IMR-90 (cell line): ENCODE measurements at regions not wholly inside any gene's neighbourhood (a gene's known extent, or its start where the extent isn't known, plus 50 kb on each side); places are given as distances from the start of the nearest gene placed in this dataset.

Source experiments
- ATAC-seq: fragments of 200-7000 bp; cut with Tn5 transposase; 2 replicates; pipeline ENCODE4 v1.9.1; 2020; ENCODE audit warnings: low read depth, mild to moderate bottlenecking, moderate library complexity
- BruUV-seq: library from RNA; stranded (reverse); fragments of 400-500 nt; replicated peaks from 2 replicates; lab custom pipeline; 2021; lab: Mats Ljungman, UMichigan
- CTCF ChIA-PET: fragments of 300-600 bp; formaldehyde crosslinking; extraction: SDS; loops from one replicate; lab custom pipeline; 2021; ENCODE audit warnings: antibody characterized with exemption; lab: Yijun Ruan, JAX
- POLR2A ChIA-PET: fragments of 300-600 bp; sonication (Branson Sonifier 250); formaldehyde crosslinking; loops from one replicate; lab custom pipeline; 2022; ENCODE audit warnings: antibody characterized with exemption; ENCODE audit not compliant: unreplicated experiment; lab: Charles Lee
- DNase-seq: peaks from one replicate; pipeline ENCODE4 v3.0.0; 2013
- H2AFZ ChIP-seq: replicated peaks from 2 replicates; pipeline ENCODE3; 2013; ENCODE audit warnings: low read length, mild to moderate bottlenecking; ENCODE audit not compliant: poor library complexity
- H2AK5ac ChIP-seq: 2 replicates; pipeline ENCODE4 v1.6.1; 2013; ENCODE audit warnings: low read depth, low read length, inconsistent platforms
- H2AK9ac ChIP-seq: replicated peaks from 2 replicates; pipeline ENCODE3; 2013; ENCODE audit warnings: mild to moderate bottlenecking, low read depth, low read length, moderate library complexity; ENCODE audit not compliant: poor library complexity
- H2BK120ac ChIP-seq: 2 replicates; pipeline ENCODE4 v1.6.1; 2013; ENCODE audit warnings: low read depth, low read length, inconsistent platforms
- H2BK15ac ChIP-seq: 3 replicates; pipeline ENCODE4 v1.6.1; 2013; ENCODE audit warnings: low read depth, low read length, inconsistent platforms
- H2BK20ac ChIP-seq: 2 replicates; pipeline ENCODE4 v1.6.1; 2013; ENCODE audit warnings: low read depth, mild to moderate bottlenecking, inconsistent platforms, low read length, moderate library complexity
- H2BK5ac ChIP-seq: 2 replicates; pipeline ENCODE4 v1.6.1; 2013; ENCODE audit warnings: mild to moderate bottlenecking, low read depth, low read length, inconsistent platforms; ENCODE audit not compliant: poor library complexity, severe bottlenecking
- H3K14ac ChIP-seq: replicated peaks from 2 replicates; pipeline ENCODE4 v1.6.1; 2013; ENCODE audit warnings: low read depth, low read length, inconsistent platforms
- H3K18ac ChIP-seq: 2 replicates; pipeline ENCODE4 v1.6.1; 2013; ENCODE audit warnings: low read depth, low read length, control low read depth
- H3K23ac ChIP-seq: 2 replicates; pipeline ENCODE4 v1.6.1; 2013; ENCODE audit warnings: low read depth, low read length, inconsistent platforms
- H3K27ac ChIP-seq: 2 replicates; pipeline ENCODE4 v1.5.1; 2013; ENCODE audit warnings: mild to moderate bottlenecking, control low read depth, low read length; ENCODE audit not compliant: insufficient read depth
- H3K27me3 ChIP-seq: 2 replicates; pipeline ENCODE4 v1.6.1; 2013; ENCODE audit warnings: low read length; ENCODE audit not compliant: control insufficient read depth, insufficient read depth
- H3K36me3 ChIP-seq: 2 replicates; pipeline ENCODE4 v1.6.1; 2013; ENCODE audit warnings: low read length, mixed read lengths; ENCODE audit not compliant: control insufficient read depth, insufficient read depth
- H3K4ac ChIP-seq: 2 replicates; pipeline ENCODE4 v1.6.1; 2013; ENCODE audit warnings: low read depth, low read length, inconsistent platforms
- H3K4me1 ChIP-seq: 2 replicates; pipeline ENCODE4 v1.6.1; 2013; ENCODE audit warnings: low read length, mixed read lengths; ENCODE audit not compliant: control insufficient read depth, insufficient read depth
- H3K4me2 ChIP-seq: 2 replicates; pipeline ENCODE4 v1.6.1; 2013; ENCODE audit warnings: low read depth, mild to moderate bottlenecking, control low read depth, low read length, moderate library complexity
- H3K4me3 ChIP-seq: 2 replicates; pipeline ENCODE4 v1.5.1; 2013; ENCODE audit warnings: low read depth, mild to moderate bottlenecking, control low read depth, low read length, moderate library complexity; ENCODE audit not compliant: insufficient read depth
- H3K56ac ChIP-seq: 2 replicates; pipeline ENCODE4 v1.6.1; 2013; ENCODE audit warnings: low read length, inconsistent platforms; ENCODE audit not compliant: insufficient read depth; ENCODE audit errors: extremely low read depth
- H3K79me1 ChIP-seq, 2 experiments: 2 replicates each; pipeline ENCODE4 v1.6.1; 2013; ENCODE audit warnings: low read length in 2 of 2, inconsistent platforms in 1 of 2, low read depth in 1 of 2
- H3K9ac ChIP-seq: 2 replicates; pipeline ENCODE4 v1.6.1; 2013; ENCODE audit warnings: low read depth, low read length, control low read depth
- H3K9me1 ChIP-seq: 2 replicates; pipeline ENCODE4 v1.6.1; 2013; ENCODE audit warnings: low read length, inconsistent platforms; ENCODE audit not compliant: insufficient read depth
- H3K9me3 ChIP-seq: 2 replicates; pipeline ENCODE4 v1.6.1; 2013; ENCODE audit warnings: low read length; ENCODE audit not compliant: control insufficient read depth, insufficient read depth
- H4K20me1 ChIP-seq: 2 replicates; pipeline ENCODE4 v1.6.1; 2013; ENCODE audit warnings: low read length, inconsistent platforms; ENCODE audit not compliant: insufficient read depth
- H4K5ac ChIP-seq: 2 replicates; pipeline ENCODE4 v1.6.1; 2013; ENCODE audit warnings: mild to moderate bottlenecking, low read depth, low read length, control low read depth
- H4K8ac ChIP-seq, 2 experiments: 2 replicates each; pipeline ENCODE4 v1.6.1; 2013; ENCODE audit warnings: low read depth in 2 of 2, low read length in 2 of 2, control low read depth in 1 of 2, inconsistent platforms in 1 of 2
- H4K91ac ChIP-seq: 2 replicates; pipeline ENCODE4 v1.6.1; 2013; ENCODE audit warnings: low read depth, low read length, inconsistent platforms; ENCODE audit not compliant: insufficient read depth
- CEBPB ChIP-seq: IDR thresholded peaks from 2 replicates; pipeline ENCODE4 v1.6.1; 2012; ENCODE audit warnings: low read depth, low read length, improper control_type of control experiment
- CHD1 ChIP-seq: IDR thresholded peaks from 2 replicates; pipeline ENCODE4 v1.6.1; 2012; ENCODE audit warnings: low read depth, low read length, improper control_type of control experiment
- FOS ChIP-seq: fragments of 150-350 bp; IDR thresholded peaks from 2 replicates; pipeline ENCODE4 v1.6.1; 2016; ENCODE audit warnings: low read depth, low read length
- WGBS, 2 experiments: methylation state at CpG; one replicate each; pipeline versions ENCODE4 v1.1.5 to v1.1.7; 2013; ENCODE audit warnings: missing lambda C conversion rate in 2 of 2; ENCODE audit not compliant: insufficient read length in 1 of 2; ENCODE audit errors: extremely low coverage in 2 of 2; 5-methylcytosine and 5-hydroxymethylcytosine counted together
- dilution Hi-C: fragments of 300-500 bp; cut with HindIII; formaldehyde crosslinking; loops from one replicate; pipeline ENCODE4 v1.14.3; 2018; ENCODE audit warnings: low sequenced_read_pairs; ENCODE audit not compliant: unreplicated experiment
- in situ Hi-C: fragments of 300-500 bp; cut with MboI; formaldehyde crosslinking; loops from 3 replicates; pipeline ENCODE4 v1.14.3; 2019; ENCODE audit warnings: low sequenced_read_pairs, inconsistent platforms, mixed read lengths
- intact Hi-C: fragments of 100-400 bp; cut with micrococcal nuclease; formaldehyde crosslinking; loops from 2 replicates; pipeline ENCODE4 v1.10.0; 2022
- TF ChIP-seq, protein P1 (sequence below): fragments of 150-350 bp; IDR thresholded peaks from 2 replicates; pipeline ENCODE4 v1.6.1; 2017; ENCODE audit warnings: mild to moderate bottlenecking, antibody characterized with exemption, low read length, low read depth
- TF ChIP-seq, protein P2 (sequence below): fragments of 150-350 bp; IDR thresholded peaks from 2 replicates; pipeline ENCODE4 v1.6.1; 2016; ENCODE audit warnings: low read depth, mild to moderate bottlenecking, low read length, moderate library complexity, borderline replicate concordance
- TF ChIP-seq, protein P3 (sequence below): conservative IDR thresholded peaks from 2 replicates; pipeline ENCODE4 v1.5.1; 2012; ENCODE audit warnings: mild to moderate bottlenecking, low read depth, low read length, improper control_type of control experiment

DNA sequence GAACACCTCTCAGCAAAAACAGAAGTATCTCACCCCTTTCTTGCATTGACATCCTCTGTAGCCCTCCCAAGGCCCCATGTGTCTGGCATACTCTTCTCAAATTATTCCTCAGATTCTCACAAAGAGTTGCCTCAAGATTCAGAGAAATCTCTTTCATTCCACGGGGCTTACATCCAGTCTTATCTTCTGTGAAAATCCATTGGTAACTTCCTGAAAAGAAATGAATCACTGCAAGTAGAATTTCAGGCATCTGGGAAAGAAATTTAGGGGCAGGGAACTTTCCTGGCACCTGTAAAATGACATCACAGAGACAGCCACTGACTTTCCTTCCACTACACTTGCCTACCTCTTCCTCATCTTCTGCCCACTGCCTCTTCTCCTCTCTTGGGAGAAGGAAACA is 182.5 kb upstream of the ARHGEF9 start:
- no CpG with 5 or more reads among the region's 1 CpG for WGBS, 2 experiments
- no peak overlapping the region for H4K8ac ChIP-seq
- H3K56ac ChIP-seq: no peak overlapping the region
- H2BK15ac ChIP-seq: no peak overlapping the region
- H3K9ac ChIP-seq: no peak overlapping the region
- no peak for ATAC-seq
- H3K27me3 ChIP-seq: no peaks in the 10 kb centered on the region
- no peak overlapping the region for H2AFZ ChIP-seq
- no peak overlapping the region for H3K4me2 ChIP-seq
- H2BK120ac ChIP-seq: no peak overlapping the region
- H3K14ac ChIP-seq: no peak overlapping the region
- no peak overlapping the region for H3K4me3 ChIP-seq
- no peak for DNase-seq
- H3K18ac ChIP-seq: no peak overlapping the region
- POLR2A ChIA-PET: no interaction called here
- in situ Hi-C loops (no loop called here), dilution Hi-C loops (no loop called here), intact Hi-C loops (loop anchor here (10.0 kb wide), 1 partner anchor 63 kb away; no protein-coding TSS in a partner anchor)
- no TSS peak for BruUV-seq
- H2AK9ac ChIP-seq: no peak overlapping the region
- no peak overlapping the region for H2BK20ac ChIP-seq
- H3K4ac ChIP-seq: no peak overlapping the region
- H3K27ac ChIP-seq: no peak overlapping the region
- no peaks in the 10 kb centered on the region for H3K4me1 ChIP-seq
- H4K20me1 ChIP-seq: no peaks in the 10 kb centered on the region
- no peak overlapping the region for H2AK5ac ChIP-seq
- H3K9me1 ChIP-seq: no peaks in the 10 kb centered on the region
- H3K9me3 ChIP-seq: no peaks in the 10 kb centered on the region
- H4K91ac ChIP-seq: no peak overlapping the region
- CTCF ChIA-PET: no interaction called here
- H3K23ac ChIP-seq: no peak overlapping the region
- no peak overlapping the region for H2BK5ac ChIP-seq
- H3K79me1 ChIP-seq: no peaks in the 10 kb centered on the region
- H3K36me3 ChIP-seq: no peaks in the 10 kb centered on the region
- no peak for TF ChIP-seq CHD1
- no peak for TF ChIP-seq CEBPB
- TF ChIP-seq, protein P1, sequence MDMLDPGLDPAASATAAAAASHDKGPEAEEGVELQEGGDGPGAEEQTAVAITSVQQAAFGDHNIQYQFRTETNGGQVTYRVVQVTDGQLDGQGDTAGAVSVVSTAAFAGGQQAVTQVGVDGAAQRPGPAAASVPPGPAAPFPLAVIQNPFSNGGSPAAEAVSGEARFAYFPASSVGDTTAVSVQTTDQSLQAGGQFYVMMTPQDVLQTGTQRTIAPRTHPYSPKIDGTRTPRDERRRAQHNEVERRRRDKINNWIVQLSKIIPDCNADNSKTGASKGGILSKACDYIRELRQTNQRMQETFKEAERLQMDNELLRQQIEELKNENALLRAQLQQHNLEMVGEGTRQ: no peak
- TF ChIP-seq, protein P2, sequence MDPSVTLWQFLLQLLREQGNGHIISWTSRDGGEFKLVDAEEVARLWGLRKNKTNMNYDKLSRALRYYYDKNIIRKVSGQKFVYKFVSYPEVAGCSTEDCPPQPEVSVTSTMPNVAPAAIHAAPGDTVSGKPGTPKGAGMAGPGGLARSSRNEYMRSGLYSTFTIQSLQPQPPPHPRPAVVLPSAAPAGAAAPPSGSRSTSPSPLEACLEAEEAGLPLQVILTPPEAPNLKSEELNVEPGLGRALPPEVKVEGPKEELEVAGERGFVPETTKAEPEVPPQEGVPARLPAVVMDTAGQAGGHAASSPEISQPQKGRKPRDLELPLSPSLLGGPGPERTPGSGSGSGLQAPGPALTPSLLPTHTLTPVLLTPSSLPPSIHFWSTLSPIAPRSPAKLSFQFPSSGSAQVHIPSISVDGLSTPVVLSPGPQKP: no peak
- TF ChIP-seq, protein P3, sequence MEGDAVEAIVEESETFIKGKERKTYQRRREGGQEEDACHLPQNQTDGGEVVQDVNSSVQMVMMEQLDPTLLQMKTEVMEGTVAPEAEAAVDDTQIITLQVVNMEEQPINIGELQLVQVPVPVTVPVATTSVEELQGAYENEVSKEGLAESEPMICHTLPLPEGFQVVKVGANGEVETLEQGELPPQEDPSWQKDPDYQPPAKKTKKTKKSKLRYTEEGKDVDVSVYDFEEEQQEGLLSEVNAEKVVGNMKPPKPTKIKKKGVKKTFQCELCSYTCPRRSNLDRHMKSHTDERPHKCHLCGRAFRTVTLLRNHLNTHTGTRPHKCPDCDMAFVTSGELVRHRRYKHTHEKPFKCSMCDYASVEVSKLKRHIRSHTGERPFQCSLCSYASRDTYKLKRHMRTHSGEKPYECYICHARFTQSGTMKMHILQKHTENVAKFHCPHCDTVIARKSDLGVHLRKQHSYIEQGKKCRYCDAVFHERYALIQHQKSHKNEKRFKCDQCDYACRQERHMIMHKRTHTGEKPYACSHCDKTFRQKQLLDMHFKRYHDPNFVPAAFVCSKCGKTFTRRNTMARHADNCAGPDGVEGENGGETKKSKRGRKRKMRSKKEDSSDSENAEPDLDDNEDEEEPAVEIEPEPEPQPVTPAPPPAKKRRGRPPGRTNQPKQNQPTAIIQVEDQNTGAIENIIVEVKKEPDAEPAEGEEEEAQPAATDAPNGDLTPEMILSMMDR: no peak
- no peak for TF ChIP-seq FOS
- H4K5ac ChIP-seq: no peak overlapping the region
